NCI-H1092 treated with DMSO at 0.1 percent for 48 hours (cell line): ENCODE measurements at regions not wholly inside any gene's neighbourhood (a gene's known extent, or its start where the extent isn't known, plus 50 kb on each side); places are given as distances from the start of the nearest gene placed in this dataset.
"Not testable (repeated sequence)": the region's sequence is repeated elsewhere in the genome, so short reads cannot be mapped to it uniquely, and the experiment has no call there.

ENCODE experiments used
- DNase-seq: peaks from one replicate; lab custom pipeline; 2025; lab: John Stamatoyannopoulos, UW

- DNase-seq: not testable (repeated sequence)
Measured at GRCh38 chr21:32823296-32823695, 51.7 kb upstream of the PAXBP1 start.

DNA sequence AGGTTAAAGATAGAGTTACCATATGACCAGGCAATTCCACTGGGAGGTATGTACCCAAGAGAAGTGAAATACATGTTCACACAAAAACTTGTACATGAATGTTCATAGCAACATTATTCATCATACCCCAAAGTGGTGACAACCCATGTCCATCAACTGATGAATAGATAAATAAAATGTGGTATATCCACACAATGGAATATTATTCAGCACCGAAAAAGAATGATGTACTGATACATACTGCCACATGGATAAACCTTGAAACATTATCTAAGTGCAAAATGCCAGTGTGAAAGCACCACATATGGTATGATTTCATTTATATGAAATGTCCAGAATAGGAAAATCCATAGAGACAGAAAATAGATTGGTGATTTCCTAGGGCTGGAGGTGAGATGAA lies 53.4 kb upstream of the PAXBP1 start:
- DNase-seq: no peak

- DNase-seq: peak; percentile 48
Measured at GRCh38 chr21:32826329-32827167, 55.0 kb upstream of the PAXBP1 start.

- no peak for DNase-seq
Measured at GRCh38 chr21:32828908-32829307, 57.4 kb upstream of the PAXBP1 start.

- no peak for DNase-seq
Measured at GRCh38 chr21:32829504-32829903, 57.9 kb upstream of the PAXBP1 start.

GRCh38 chr21:32831779-32832178 lies 60.2 kb upstream of the PAXBP1 start:
- DNase-seq: not testable (repeated sequence)

DNA sequence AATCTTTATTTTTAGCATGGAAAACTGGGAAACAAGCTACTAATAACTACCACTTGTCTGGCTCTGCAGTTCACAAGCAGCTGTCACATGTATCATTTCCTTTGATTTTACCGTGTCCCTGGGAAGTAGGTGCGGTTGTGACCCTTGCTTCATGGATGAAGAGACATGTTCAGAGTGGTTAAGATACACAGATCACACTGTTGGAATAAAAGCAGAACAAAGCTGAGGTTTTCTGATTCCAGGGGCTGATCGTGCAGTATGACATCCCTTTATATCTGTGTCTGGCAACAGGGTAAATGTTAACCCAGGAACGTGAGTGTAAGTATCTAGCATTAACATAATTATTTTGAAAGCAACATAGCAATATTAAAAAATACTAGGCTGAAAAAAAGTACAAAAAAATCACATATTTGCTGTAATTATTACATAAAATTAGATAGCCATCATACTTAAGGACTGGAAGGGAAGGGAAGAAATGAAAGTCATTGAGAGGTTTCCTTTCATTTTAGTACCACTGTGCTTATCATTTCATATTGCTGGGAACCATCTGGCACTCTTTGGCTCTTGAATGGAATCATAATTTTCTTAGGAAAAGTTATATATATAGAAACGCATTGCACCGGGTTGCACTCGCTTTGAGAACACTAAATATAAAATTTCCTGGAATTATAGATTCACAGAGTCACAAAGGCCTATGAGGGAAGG lies 62.8 kb upstream of the PAXBP1 start:
- no peak for DNase-seq

- no peak for DNase-seq
Measured at GRCh38 chr21:32834916-32835235, 63.3 kb upstream of the PAXBP1 start.

GRCh38 chr21:32842146-32842545 lies 70.6 kb upstream of the PAXBP1 start:
- no peak for DNase-seq

DNA sequence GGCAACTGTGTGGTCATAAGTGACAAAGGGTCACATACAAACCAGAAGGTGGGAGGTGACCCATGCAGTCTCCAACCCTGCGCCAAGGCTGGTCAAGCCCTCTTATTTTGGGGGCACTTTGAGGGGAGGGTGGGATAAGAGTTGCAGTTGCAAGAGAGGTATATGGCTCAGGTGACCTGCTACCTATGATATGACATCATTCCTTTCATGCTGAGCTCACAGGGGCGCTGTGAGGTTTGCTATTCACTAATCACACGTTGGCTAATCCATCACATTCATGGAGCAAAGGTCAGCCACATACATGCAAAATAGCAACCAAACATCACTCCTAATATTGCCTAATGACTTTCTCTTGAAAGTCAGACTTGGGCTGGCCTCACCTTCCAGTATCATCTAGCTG lies 72.0 kb upstream of the PAXBP1 start:
- no peak for DNase-seq

DNA sequence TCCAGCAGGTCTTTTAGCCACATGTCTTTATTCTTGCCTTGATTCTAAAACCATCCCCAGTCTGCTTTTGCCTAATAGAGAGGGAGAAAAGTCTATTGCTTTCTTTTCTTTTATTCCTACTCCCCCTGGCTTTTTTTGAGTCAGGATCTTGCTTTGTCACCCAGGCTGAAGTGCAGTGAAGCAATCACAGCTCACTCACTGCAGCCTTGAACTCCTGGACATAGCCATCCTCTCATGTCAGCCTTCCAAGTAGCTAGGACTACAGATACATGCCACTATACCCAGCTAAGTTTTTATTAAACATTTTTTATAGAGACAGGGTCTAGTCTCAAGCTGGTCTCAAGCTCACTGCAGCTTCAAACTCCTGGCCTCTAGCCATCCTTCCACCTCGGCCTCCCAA lies 72.5 kb upstream of the PAXBP1 start:
- no peak for DNase-seq

- no peak for DNase-seq
Measured at GRCh38 chr21:32844653-32845436, 73.3 kb upstream of the PAXBP1 start.

- no peak for DNase-seq
Measured at GRCh38 chr21:32858628-32859027, 87.1 kb upstream of the PAXBP1 start.

DNA sequence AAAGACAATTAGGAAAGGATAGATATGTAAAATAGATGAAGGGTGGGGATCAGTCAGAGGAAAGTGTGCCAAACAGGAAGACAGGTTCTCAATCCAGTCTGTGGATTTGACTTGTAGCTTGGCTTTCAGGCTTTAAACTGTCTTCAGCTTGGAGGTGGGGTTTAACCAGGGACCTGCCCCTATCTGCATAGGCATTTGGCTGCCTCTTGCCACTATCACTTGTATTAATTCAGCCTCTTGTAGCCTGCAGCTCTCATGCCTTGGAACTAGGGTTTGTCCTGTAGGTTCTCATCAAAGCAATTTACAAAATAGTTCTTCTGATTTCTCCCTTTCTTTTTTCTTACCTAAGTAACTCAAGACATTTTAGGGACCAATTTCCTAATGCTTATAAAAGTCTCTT lies 88.8 kb upstream of the PAXBP1 start:
- no peak for DNase-seq

DNA sequence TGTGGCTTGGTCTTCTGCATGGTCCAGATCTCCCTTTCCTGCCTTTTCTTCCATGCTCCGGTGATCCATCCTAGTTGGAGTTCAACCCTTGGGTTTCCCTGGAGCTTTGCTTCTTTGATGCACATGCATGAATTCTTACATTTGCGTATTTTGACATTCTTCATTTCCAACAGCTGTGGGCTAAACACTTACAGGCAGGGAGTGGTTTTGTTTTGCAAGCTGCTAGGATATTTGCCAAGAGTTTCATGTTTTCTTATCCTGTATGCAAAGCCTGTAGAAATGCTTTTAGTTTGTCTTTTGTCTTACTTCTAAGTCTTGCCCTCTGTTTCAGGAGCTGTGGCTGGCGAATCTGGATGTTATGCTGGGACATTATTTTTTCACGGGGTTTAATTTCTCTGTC lies 90.3 kb upstream of the PAXBP1 start:
- no peak for DNase-seq

DNA sequence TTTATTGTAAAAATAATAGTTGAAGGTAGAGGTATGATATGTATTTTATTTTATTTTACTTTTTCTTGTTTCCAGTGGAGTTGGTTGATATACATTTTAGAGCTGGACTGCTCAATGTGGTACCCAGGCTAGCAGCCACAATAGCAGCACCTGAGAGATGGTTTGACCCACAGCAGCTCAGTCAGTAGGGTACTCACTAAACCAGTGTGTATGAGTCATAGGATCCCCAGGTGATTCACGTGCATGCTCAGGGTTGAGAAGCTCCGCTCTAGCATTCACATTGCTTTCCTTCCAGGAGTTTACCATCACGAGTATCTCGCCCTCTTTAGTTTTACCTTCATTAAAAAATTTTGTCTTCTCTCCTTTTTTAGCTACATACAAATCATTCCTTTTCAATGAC lies 96.0 kb upstream of the PAXBP1 start:
- DNase-seq: no peak

DNA sequence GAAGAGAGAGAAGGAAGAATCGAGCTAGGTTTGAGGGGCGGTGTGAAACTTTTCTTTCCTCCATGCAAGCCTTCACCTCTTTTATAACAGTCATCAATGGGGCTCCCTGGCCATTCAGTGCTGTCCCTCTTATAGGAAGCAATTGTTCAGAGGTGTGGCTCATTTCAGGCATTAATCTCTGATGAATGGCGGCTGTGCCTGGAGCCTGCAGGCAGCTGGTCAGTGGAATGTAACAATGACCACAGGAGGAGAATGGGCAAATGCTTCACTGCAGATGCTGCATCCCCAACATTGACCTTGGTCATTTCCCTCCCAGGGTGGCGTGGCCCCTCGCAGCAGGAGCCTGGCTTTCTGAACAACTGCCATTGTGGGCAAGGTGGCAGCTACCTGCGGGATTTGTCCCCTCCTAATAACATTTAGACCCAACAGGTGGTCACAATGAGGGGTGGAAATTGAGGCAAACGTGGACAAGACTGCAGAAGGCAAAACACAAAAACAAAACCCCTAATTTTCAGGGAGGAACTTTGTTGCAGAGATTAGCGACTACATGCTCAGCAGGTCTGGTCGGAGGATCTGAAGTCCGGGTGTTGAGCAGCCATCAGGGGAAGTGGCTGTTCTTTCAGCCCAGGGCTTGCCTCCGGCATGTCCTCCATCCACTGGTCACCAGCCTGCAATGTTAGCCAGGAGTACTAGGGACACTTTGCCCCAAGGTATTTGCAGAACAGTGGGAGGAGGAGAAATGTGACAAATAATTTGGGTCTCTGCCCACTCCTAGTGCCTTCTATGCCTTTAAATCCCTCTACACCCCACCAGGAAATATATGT lies 97.3 kb upstream of the PAXBP1 start:
- no peak for DNase-seq

GRCh38 chr21:32869459-32869858 lies 97.9 kb upstream of the PAXBP1 start:
- no peak for DNase-seq

GRCh38 chr21:32876426-32876825 lies 104.9 kb upstream of the PAXBP1 start:
- DNase-seq: no peak

DNA sequence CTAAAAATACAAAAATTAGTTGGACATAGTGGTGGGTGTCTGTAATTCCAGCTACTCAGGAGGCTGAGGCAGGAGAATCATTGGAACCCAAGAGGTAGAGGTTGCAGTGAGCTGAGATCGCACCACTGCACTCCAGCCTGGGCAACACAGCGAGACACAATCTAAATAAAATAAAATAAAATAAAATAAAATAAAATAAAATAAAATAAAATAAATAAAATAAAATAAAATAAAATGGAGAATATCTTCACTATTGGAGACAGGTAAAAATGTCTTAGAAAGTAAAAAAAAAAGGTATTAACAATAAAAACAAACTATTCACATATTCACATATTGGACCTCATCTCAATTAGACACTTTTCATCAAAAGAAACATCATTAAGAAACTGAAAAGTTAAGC lies 106.3 kb upstream of the PAXBP1 start:
- not testable (repeated sequence) for DNase-seq

GRCh38 chr21:32878661-32879060 lies 107.1 kb upstream of the PAXBP1 start:
- DNase-seq: no peak

GRCh38 chr21:32881458-32881857 lies 109.9 kb upstream of the PAXBP1 start:
- DNase-seq: no peak
